Femur (tissue), 1 donor: ENCODE measurements at regions not wholly inside any gene's neighbourhood (a gene's known extent, or its start where the extent isn't known, plus 50 kb on each side); places are given as distances from the start of the nearest gene placed in this dataset.
"Not testable (repeated sequence)": the region's sequence is repeated elsewhere in the genome, so short reads cannot be mapped to it uniquely, and the experiment has no call there.

Source experiments
- DNase-seq: peaks from one replicate; pipeline ENCODE4 v3.0.0-alpha.2; 2017

- DNase-seq = no peak
Measured at GRCh38 chr16:63650550-63650949, 1471.3 kb downstream of the CDH11 start.

GRCh38 chr16:63633706-63634445, 1488.0 kb downstream of the CDH11 start:
- not testable (repeated sequence) for DNase-seq

GRCh38 chr16:63629272-63629671, 1492.6 kb downstream of the CDH11 start:
- DNase-seq = no peak

- DNase-seq = no peak
Measured at GRCh38 chr16:63628812-63629211, 1493.1 kb downstream of the CDH11 start.

- DNase-seq = no peak
Measured at GRCh38 chr16:63625126-63625525, 1496.7 kb downstream of the CDH11 start.

- DNase-seq = no peak
Measured at GRCh38 chr16:63623551-63624039, 1498.3 kb downstream of the CDH11 start.

- no peak for DNase-seq
Measured at GRCh38 chr16:63618896-63619485, 1502.9 kb downstream of the CDH11 start.

- peak; percentile 33 for DNase-seq
Measured at GRCh38 chr16:63617990-63618763, 1503.7 kb downstream of the CDH11 start.

- DNase-seq = peak; percentile 34
Measured at GRCh38 chr16:63617047-63617989, 1504.5 kb downstream of the CDH11 start.

- DNase-seq = no peak
Measured at GRCh38 chr16:63614429-63614828, 1507.4 kb downstream of the CDH11 start.

- DNase-seq = no peak
Measured at GRCh38 chr16:63613701-63614100, 1508.2 kb downstream of the CDH11 start.

GRCh38 chr16:63612462-63613227, 1509.2 kb downstream of the CDH11 start:
- no peak for DNase-seq

GRCh38 chr16:63606778-63607177, 1515.1 kb downstream of the CDH11 start:
- DNase-seq = no peak

GRCh38 chr16:63602206-63602927, 1519.5 kb downstream of the CDH11 start:
- no peak for DNase-seq

GRCh38 chr16:63596716-63597115, 1525.1 kb downstream of the CDH11 start:
- DNase-seq = no peak

- DNase-seq = no peak
Measured at GRCh38 chr16:63592852-63593251, 1529.0 kb downstream of the CDH11 start.

GRCh38 chr16:63581570-63581969, 1540.3 kb downstream of the CDH11 start:
- no peak for DNase-seq

GRCh38 chr16:63578791-63579190, 1542.6 kb upstream of the CDH8 start:
- no peak for DNase-seq

- no peak for DNase-seq
Measured at GRCh38 chr16:63577891-63578290, 1541.7 kb upstream of the CDH8 start.

- no peak for DNase-seq
Measured at GRCh38 chr16:63575041-63575440, 1538.8 kb upstream of the CDH8 start.

- DNase-seq = no peak
Measured at GRCh38 chr16:63568164-63568563, 1531.9 kb upstream of the CDH8 start.
